HCT116 (cell line): ENCODE measurements at regions not wholly inside any gene's neighbourhood (a gene's known extent, or its start where the extent isn't known, plus 50 kb on each side); places are given as distances from the start of the nearest gene placed in this dataset.

Experiments
- POLR2A ChIP-seq: IDR thresholded peaks from 2 replicates; pipeline ENCODE4 v1.7.0; 2011; ENCODE audit warnings: borderline replicate concordance; ENCODE audit not compliant: insufficient read depth, insufficient read length; ENCODE audit errors: extremely low read depth
- POLR2AphosphoS5 ChIP-seq: IDR thresholded peaks from 2 replicates; pipeline ENCODE4 v1.6.1; 2011; ENCODE audit warnings: mild to moderate bottlenecking, low read depth, low read length, moderate library complexity
- RAD21 ChIP-seq: IDR thresholded peaks from 2 replicates; pipeline ENCODE4 v1.6.1; 2012; ENCODE audit warnings: low read depth, mild to moderate bottlenecking
- TF ChIP-seq, protein P1 (sequence below), 3 experiments: fragments of 200-600 bp in 1 of 3; sonication (generic) in 1 of 3; IDR thresholded peaks in 2 of 3; conservative IDR thresholded peaks in 1 of 3; 2 replicates each; pipeline ENCODE4 v1.5.1; 2012 to 2017; ENCODE audit warnings: low read depth in 2 of 3, low read length in 2 of 3, antibody characterized with exemption in 1 of 3, borderline replicate concordance in 1 of 3, control low read depth in 1 of 3, mild to moderate bottlenecking in 1 of 3, mixed read lengths in 1 of 3, mixed run types in 1 of 3, moderate library complexity in 1 of 3; ENCODE audit not compliant: insufficient read depth in 1 of 3

DNA sequence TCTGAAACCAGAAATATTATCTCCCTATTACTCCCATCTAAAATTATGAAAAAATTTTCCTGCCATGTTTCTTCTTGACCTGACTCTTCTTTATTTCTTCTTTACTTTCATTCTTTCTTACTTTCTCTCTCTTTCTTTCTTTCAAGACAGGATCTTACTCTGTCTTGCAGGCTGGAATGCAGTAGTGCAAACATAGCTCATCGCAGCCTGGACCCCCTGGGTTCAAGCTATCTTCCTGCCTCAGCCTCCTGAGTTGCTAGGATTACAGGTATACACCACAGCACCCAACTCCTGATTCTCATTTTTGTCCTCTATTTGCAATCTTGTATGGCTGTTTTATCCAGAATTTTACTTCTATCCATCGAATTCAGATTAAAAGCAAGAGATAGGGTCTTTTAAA is 631.1 kb downstream of the TBC1D4 start:
- TF ChIP-seq, protein P1, sequence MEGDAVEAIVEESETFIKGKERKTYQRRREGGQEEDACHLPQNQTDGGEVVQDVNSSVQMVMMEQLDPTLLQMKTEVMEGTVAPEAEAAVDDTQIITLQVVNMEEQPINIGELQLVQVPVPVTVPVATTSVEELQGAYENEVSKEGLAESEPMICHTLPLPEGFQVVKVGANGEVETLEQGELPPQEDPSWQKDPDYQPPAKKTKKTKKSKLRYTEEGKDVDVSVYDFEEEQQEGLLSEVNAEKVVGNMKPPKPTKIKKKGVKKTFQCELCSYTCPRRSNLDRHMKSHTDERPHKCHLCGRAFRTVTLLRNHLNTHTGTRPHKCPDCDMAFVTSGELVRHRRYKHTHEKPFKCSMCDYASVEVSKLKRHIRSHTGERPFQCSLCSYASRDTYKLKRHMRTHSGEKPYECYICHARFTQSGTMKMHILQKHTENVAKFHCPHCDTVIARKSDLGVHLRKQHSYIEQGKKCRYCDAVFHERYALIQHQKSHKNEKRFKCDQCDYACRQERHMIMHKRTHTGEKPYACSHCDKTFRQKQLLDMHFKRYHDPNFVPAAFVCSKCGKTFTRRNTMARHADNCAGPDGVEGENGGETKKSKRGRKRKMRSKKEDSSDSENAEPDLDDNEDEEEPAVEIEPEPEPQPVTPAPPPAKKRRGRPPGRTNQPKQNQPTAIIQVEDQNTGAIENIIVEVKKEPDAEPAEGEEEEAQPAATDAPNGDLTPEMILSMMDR (IDR thresholded peaks at IDR 0.05 in 2 of 3, conservative IDR thresholded peaks at IDR 0.05 in 1 of 3; ENCODE audit: borderline replicate concordance in 1 of 3, insufficient read depth in 1 of 3, low read depth in 2 of 3, low read length in 2 of 3): no peak
- TF ChIP-seq RAD21 (no peak), POLR2AphosphoS5 (no peak), POLR2A (no peak)
